IPS DF 19.7 (cell line): ENCODE measurements at regions not wholly inside any gene's neighbourhood (a gene's known extent, or its start where the extent isn't known, plus 50 kb on each side); places are given as distances from the start of the nearest gene placed in this dataset.
"Not testable (repeated sequence)": the region's sequence is repeated elsewhere in the genome, so short reads cannot be mapped to it uniquely, and the experiment has no call there.

Source experiments
- DNase-seq: peaks from one replicate; pipeline ENCODE4 v3.0.0-alpha.2; 2013; ENCODE audit warnings: low read depth, low spot score

GRCh38 chr14:87321548-87321947 is 671.4 kb downstream of the GALC start:
- no peak for DNase-seq

DNA sequence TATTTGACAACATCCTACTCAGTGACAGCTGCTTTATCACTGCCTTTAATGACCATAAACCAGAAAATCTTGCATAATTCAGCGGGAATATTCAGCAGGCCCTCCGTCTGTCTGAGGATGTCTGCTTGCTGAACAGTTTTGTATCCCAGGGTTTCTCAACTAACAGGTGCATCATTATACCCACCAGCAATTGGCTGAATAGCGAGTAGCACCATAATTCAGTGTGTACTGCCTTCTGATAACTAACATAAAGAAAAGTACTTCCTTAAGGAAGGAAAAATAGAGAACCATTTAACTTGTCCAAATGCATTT is 680.1 kb downstream of the GALC start:
- no peak for DNase-seq

DNA sequence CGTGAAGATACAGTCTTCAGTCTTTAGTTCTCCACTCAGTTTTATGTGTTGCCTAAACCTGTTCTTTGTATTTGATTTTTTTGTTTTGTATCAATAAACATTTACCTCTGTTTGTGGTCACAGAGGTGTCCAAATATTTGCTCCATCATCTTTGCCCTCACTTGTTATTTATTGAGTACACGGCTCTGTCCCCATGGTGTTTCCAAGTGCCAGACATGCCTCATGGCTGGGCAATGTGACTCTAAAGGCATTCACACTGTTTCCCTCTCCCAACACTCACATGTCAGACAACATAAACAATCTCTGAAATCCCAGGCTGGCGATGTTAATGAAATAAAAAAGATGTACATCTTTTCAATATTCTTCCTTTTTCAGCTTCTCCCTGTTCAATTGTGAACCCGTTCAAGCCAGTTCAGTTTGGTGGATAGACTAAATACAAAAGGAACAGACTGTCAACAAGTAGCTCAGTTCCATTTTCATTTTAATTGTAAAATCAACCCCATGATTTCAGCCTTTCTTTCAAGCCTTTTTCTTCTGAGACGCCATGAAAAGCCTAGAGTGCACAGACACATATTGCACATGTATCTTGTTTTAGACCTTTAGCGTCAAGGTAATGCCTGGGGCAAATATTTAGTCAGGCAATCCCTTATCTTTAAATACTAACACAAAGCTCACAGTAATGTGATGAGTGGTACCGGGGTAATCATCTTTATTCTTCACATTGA is 680.7 kb downstream of the GALC start:
- no peak for DNase-seq

GRCh38 chr14:87309557-87309956 is 683.4 kb downstream of the GALC start:
- no peak for DNase-seq

DNA sequence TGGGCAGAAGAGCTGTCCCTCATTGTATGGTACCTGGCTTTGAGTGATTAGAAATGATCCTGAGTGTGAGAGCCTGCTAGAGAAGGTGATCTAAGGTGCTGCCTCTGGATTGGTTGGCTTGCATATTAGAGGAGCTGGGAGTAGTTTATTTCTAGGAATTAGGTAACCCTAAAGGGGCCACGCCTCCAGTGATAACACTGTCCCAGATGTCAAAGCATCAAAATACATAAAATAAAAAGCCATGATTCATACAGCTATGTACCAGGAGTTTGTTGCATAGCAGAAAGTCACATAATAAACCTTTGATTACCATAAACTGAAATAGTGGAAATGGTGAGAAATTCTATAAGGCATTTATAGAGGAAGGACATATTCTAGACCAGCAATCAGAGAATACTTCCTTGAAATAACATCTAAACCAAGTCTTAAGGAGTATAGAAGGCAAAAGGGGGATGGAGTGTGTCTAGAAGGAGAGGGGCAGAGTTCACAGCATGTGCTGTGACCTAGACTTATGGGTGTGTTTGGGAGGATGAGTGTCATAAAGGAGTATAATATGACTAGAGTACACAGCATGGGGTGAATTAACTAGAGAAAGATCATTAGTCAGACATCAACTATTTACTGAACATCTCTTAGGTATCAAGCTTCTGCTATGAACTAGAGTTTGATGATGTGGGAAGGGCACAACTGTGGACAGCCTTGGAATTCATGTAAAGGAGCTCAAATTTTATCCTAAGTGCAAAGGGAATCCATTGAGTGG is 686.4 kb downstream of the GALC start:
- DNase-seq: no peak

DNA sequence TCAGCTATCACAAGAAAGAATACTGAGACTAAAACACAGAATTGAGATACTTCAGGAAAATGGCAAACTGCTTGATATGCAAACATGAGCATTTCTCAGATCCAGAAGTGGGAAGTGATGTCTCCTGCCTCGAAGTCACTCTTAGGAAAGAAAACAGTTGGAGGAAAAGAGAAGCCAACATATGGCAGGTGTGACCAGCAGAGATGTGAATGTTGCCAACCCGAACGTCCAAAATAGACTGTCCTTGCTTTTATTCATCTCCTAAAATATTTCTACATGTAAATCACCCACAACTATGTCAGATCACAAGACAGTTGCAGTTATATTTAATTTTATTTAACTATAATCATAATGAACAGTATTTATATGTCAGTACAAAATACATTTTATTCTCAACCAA is 687.6 kb downstream of the GALC start:
- DNase-seq: no peak

DNA sequence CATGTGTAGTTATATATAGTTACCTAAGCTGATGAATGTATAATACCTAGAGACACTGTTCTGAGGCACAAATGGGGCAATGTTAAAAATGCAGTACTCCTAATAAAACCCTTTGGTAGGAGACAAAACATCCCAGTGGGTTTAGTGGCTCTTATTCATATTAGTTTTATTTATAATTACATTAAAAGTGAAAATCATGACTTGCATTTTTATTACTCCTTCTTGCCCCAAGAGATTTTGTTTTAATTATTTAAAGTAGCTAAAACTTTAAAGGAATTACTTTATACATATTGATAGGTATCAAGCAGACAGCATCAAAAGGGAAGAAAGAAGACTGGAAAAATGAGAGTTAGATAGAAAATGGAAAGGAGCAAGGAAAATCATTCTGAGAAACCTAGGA is 688.6 kb downstream of the GALC start:
- no peak for DNase-seq

DNA sequence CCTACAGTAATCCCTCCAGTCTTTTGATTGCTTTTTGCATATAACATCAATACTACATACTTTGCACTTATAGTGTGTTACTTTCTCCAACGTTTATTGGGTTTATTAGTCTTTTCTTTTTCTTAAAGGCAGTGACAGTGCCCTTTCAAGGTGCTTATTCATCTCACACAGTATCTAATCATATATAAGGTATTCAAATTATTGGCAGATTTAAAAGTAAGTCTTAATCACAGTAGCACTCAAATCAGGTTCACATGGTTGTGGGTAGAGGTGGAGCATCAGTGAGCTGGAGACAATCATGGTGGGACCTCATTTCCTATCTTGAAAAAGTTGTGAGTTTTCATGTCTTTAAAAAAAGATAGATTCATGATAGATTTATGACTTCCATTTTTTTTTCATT is 706.2 kb downstream of the GALC start:
- no peak for DNase-seq

DNA sequence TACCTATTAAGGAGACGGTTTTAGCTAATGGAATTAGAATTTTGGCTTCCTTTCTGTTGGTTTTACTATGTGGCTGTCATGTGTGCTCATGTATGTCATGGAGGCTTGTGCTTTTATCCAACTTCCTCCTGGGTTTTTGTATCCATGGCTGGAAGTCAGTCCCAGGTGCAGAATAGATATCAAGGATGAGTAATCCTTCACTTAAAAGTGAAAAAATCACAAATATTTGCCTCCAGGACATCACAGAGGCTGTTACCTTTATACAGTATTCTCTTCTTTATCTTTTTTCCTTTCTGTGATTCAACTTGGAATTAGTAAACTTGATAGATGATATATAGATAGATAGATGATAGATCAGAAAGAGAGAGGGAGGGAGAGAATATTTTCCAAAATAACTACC is 706.8 kb downstream of the GALC start:
- no peak for DNase-seq

- no peak for DNase-seq
Measured at GRCh38 chr14:87285506-87285905, 707.5 kb downstream of the GALC start.

DNA sequence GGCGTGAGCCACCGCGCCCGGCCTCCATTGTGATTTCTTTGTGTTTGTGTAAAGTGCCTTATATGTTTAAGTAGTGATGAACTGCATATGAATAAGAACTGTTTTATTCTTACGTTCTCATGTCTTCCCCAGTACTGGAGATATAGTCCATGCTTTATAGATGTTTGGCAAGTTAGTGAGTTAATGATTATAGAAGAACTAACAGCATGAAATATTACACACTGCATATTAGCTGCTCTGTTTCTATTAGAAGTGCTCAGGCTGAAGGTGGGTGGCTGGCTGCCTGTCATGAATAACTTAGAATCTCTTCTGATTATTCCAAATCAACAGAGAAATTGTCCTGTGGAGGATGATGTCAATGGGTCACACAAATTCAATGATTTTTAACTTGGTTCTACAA is 709.4 kb downstream of the GALC start:
- DNase-seq: no peak

- no peak for DNase-seq
Measured at GRCh38 chr14:87282266-87282665, 710.7 kb downstream of the GALC start.

GRCh38 chr14:87278415-87278814 is 714.6 kb downstream of the GALC start:
- DNase-seq: no peak

DNA sequence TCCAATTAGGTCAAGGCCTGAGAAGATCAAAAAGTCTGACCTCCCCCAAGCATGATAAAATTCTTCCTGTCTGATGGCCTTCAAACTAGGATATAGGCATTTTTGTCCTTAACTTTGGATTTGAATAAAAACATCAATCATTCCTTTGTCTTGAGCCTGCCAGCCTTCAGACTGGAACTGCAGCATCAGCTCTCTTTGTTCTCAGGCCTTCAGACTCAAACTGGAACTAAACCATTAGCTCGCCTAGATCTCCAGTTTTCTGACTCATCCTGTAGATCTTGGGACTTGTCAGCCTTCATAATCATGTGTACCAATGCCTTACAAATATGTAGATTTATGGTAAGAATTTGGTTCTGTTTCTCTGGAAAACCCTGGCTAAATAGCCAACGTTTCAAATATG is 721.7 kb downstream of the GALC start:
- DNase-seq: no peak

DNA sequence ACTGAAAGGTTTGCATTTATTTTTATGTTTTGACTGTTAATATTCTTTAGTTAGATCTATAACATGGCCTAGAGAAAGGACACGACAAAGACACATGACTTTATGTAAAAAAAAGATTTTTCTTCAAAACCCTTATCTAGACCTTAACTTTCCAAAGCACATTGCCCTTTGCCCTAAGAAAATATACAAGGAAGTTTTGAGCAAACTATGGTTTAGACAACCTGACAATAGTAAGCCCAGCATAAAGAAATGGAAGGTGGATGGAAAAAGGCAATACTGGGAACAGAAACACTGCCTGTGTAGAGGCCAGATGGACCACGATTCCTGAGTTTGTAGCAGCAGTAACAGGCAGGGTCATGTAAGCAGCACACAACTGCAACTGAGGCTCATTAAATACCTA is 724.0 kb downstream of the GALC start:
- DNase-seq: no peak

GRCh38 chr14:87264796-87265195 is 728.2 kb downstream of the GALC start:
- DNase-seq: no peak

- no peak for DNase-seq
Measured at GRCh38 chr14:87264272-87264785, 728.7 kb downstream of the GALC start.

DNA sequence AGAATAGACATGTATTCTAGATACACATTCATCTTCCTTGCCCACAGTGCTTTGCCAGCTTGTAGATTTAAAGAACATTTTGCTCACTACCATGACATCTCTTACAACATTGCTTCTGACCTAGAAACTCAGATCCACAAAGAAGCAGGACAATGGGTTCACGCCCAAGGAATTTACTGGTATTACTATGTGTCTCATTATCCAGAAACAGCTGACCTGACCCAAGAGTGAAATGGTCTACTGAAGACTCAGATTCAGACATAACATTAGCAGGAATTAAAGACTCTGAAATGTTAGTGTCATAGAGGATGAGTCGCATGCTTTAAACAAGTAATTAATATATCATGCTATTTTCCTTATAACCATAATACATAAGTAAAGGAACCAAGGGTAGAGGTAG is 731.4 kb downstream of the GALC start:
- DNase-seq: no peak

DNA sequence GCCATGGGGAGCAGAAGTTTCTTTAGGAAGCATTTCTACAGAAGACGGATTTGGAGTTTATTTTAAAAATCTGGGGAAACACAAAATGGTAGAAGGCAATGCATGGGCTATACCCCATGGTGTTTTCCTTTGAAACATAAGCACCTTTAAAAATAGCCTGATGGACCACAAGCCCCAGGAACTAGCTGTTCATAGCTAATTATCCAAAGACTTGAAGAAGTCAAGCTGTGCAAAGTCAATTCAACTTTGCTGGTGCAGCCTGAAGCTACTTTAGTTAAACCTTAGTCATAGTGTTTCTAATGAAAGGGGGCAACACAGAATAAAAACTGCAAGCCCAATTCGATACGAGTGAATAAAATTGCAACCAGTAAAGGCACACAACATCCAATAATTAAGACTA is 732.5 kb downstream of the GALC start:
- no peak for DNase-seq

DNA sequence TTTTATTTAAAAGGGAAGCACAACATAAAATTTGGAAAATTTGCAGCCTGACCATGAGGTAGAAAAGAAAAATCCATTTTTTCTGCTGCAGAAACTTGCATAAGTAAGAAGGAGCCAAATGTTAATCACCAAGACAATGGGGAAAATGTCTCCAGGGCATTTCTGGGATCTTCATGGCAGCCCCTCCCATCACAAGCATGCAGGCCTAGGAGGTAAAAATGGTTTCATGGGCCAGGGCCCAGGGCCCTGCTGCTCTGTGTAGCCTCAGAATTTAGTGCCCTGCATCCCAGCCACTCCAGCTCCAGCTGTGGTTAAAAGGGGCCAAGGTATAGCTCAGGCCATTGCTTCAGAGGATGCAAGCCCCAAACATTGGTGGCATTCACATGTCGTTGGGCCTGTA is 735.6 kb downstream of the GALC start:
- DNase-seq: no peak

GRCh38 chr14:87255058-87255457 is 737.9 kb downstream of the GALC start:
- no peak for DNase-seq

- no peak for DNase-seq
Measured at GRCh38 chr14:87254331-87254874, 738.6 kb downstream of the GALC start.

GRCh38 chr14:87253791-87254190 is 739.2 kb downstream of the GALC start:
- DNase-seq: not testable (repeated sequence)
